KOPT-K1 (cell line): ENCODE measurements at regions not wholly inside any gene's neighbourhood (a gene's known extent, or its start where the extent isn't known, plus 50 kb on each side); places are given as distances from the start of the nearest gene placed in this dataset.
"Not testable (repeated sequence)": the region's sequence is repeated elsewhere in the genome, so short reads cannot be mapped to it uniquely, and the experiment has no call there.

ENCODE experiments used
- H3K27ac ChIP-seq: fragments of 200-600 bp; sonication (generic); 2 replicates; pipeline ENCODE4 v1.5.1; 2016; ENCODE audit warnings: antibody characterized with exemption, mild to moderate bottlenecking, low read depth, low read length; ENCODE audit not compliant: poor library complexity, severe bottlenecking
- H3K36me3 ChIP-seq: fragments of 200-600 bp; sonication (generic); 2 replicates; pipeline ENCODE4 v1.5.1; 2017; ENCODE audit warnings: antibody characterized with exemption, mild to moderate bottlenecking, low read length, moderate library complexity; ENCODE audit not compliant: insufficient read depth
- H3K9me3 ChIP-seq: fragments of 200-600 bp; sonication (generic); 2 replicates; pipeline ENCODE4 v1.5.1; 2017; ENCODE audit warnings: antibody characterized with exemption, low read length, mild to moderate bottlenecking; ENCODE audit not compliant: insufficient read depth, poor library complexity, severe bottlenecking

DNA sequence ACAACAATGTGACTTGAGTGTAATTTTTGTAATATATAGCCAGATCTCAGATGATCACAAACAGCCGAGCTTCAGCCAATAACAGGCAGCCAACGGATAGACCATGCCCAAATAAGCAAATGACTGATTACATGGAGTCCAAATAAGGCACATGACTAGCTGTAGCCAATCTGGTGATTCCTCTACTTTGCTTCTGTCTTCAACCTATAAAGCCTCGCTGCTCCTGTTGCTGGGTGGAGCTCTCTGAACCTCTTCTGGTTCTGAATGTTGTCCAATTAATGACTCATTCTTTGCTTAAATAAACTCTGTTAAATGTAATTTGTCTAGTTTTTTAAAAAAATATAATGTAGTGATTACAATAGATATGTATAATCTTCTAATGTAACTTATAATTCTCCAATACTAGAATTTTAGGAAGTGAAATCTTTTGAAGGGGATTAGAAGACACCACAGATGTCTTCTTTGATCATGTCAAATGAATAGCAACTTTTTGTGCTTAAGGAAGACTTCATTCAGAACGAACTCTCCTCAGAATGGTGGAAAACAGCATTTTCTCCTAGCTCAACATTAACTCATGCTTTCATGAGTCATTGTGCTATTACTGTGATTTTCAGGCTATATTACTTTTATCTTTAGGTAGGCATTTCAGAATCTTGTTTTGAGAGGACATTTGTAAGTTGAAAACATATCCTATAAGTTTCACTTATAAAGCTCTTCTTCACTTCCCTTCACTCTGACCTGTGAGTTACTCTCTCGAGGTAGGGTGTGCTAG lies 857.8 kb upstream of the B3GALT2 start:
- Histone ChIP-seq H3K27ac (no peak overlapping the region), H3K36me3 (no peaks in the 10 kb centered on the region), H3K9me3 (no peaks in the 10 kb centered on the region)

DNA sequence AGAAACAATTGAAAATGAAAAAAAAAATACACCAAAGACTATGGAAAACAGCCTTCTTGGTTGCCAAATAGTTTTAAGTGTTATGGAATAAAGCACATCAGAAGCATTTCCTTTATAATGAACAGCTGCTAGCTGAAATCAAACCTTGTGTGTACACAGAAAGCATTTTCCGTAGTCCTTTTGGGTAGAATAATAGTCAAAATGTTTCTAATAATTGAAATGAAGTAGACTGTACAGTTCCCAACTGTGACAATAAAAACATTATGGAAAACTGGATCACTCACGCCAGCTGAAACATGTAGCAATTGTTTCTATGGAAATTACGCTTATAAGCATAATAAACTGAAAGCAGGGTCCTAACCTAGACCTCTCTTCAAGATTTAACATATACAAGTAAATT lies 856.3 kb upstream of the B3GALT2 start:
- Histone ChIP-seq H3K27ac (no peak overlapping the region), H3K36me3 (no peaks in the 10 kb centered on the region), H3K9me3 (no peaks in the 10 kb centered on the region)

DNA sequence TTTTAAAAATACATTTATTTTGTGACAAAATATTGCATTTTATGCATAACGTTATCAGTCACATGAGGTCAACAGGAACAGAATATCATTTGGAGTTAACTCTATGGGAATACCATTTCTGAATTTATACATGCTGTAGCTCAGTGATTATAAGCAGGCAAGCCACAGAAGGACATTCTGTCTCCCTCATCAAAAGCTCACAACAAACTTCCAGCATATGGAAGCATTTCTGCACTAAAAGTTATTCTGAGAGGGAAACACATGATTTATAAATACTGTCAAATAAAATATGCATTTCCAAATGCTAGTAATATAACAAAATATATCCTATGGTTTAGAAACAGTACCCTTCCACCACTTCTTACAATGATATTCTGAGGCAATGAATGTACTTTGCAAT lies 854.1 kb upstream of the B3GALT2 start:
- no peak overlapping the region for H3K27ac ChIP-seq
- no peaks in the 10 kb centered on the region for H3K36me3 ChIP-seq

DNA sequence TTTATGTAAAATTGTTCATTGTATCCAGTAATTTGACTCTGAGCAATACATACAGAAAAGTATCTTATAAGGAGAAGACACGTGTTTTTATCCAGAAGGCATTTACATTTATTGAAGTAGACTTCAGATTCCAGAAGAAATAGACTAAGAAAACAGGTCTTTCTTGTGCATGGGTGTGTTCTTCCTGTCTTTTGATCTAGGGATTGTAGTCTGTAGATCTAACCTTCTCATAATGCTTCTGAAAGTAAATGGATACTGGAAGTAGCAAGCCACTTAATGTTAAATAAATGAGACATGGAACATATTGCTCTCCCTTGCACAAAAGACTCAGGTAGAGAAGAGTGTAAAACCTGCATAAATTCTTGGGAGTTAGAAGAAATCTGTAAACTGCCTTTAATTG lies 853.2 kb upstream of the B3GALT2 start:
- no peaks in the 10 kb centered on the region for H3K9me3 ChIP-seq
- H3K27ac ChIP-seq = no peak overlapping the region
- H3K36me3 ChIP-seq = no peaks in the 10 kb centered on the region

More for the DNA sequence above, 854.1 kb upstream of the B3GALT2 start:
- H3K9me3 ChIP-seq = no peaks in the 10 kb centered on the region

DNA sequence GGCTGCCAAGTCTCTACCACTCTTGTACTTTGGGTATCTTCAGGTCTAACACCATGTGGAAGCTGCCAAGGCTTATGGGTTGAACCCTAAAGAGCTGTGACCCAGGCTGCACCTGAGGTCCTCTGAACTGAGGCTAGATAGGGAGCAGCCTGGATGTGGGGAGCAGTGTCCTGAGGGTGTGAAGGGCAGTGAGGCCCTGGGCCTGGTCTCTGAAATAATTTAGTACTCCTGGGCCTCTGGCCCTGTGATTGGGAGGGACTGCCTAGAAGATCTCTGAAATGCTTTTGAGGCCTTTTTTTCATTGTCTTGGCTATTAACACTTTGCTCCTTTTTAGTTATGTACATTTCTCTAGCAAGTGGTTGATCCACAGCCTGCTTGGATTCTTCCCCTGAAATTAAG lies 847.2 kb upstream of the B3GALT2 start:
- Histone ChIP-seq H3K9me3 (peaks cover 22% of the 10 kb centered on the region), H3K27ac (no peak overlapping the region), H3K36me3 (no peaks in the 10 kb centered on the region)

DNA sequence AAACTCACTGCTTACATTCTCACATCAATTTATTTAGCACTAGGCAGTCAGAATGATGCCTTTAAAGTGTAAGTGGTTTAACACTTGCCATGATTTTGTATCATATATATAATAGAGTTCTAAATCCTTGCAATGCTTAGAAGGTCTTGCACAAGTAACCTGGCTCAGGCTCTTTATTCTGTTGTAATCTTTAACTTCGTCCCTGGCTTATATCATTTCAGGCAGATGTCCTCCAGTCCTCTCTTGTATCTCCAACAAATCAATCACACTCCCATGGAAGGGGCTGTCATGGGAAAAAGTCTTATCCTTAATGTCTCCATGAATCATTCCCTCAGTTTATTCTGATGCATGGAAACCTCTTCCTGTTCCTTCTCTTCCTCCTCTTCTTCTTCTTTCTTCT lies 841.6 kb upstream of the B3GALT2 start:
- peaks cover 6% of the 10 kb centered on the region for H3K9me3 ChIP-seq
- no peak overlapping the region for H3K27ac ChIP-seq
- H3K36me3 ChIP-seq = no peaks in the 10 kb centered on the region

DNA sequence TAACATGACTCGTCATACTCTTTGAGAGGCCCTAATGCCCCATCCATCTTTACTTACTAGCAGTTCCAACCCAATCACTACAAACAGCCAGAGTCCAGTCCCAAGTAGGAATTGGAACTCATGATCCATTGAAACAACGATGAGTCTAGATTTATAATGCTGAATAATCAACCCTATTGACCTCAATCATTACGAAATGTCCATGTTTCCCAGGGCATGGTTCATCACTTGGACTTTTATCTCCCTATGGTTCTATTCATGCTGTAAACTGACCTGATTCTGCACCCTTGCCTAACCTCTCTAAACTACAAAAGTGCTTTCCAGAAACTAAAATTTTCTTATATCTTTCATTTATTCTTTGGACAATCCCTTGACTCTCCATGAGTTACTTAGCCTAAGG lies 840.0 kb upstream of the B3GALT2 start:
- Histone ChIP-seq H3K36me3 (no peaks in the 10 kb centered on the region), H3K27ac (no peak overlapping the region), H3K9me3 (peaks cover 4% of the 10 kb centered on the region)

DNA sequence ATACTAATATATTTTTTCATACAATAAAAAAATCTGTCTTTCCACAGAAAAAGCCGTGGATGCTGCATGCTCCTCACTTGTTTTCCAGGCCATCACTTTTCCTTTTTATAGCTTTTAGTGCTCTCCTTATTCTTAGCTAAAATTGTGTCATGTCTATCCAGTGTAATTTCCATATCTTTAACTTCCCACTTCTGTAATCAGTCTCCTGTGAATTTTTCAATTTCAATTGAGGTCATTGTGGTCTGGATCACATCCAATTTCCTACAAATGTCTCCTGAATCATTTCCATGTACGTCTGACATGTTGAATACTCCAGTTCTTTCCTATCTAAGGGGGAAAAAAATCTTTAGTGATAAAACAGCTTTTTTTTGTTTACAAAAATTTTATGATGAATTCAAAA lies 838.2 kb upstream of the B3GALT2 start:
- Histone ChIP-seq H3K27ac (no peak overlapping the region), H3K36me3 (no peaks in the 10 kb centered on the region)

DNA sequence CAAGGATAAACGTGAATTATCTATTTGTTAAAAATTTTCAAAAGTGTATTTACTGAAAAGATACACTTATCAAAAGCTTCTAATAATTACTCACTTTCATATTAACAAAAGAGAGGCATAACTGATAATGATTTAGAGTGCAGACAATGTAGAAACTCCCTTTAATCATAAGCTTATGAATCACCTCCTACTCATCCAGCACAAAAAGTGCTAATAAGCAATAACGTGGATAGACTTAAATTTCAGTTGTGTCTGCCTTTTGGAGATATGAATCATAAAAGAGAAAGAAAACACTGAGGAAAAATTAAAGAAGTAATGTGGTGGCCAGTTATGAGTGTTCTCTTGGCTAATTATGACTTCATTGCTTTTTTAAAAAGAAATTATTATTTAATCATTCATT lies 827.6 kb upstream of the B3GALT2 start:
- H3K27ac ChIP-seq = no peak overlapping the region
- no peaks in the 10 kb centered on the region for H3K9me3 ChIP-seq
- H3K36me3 ChIP-seq = no peaks in the 10 kb centered on the region

More for the DNA sequence above, 838.2 kb upstream of the B3GALT2 start:
- H3K9me3 ChIP-seq = peaks cover 4% of the 10 kb centered on the region

DNA sequence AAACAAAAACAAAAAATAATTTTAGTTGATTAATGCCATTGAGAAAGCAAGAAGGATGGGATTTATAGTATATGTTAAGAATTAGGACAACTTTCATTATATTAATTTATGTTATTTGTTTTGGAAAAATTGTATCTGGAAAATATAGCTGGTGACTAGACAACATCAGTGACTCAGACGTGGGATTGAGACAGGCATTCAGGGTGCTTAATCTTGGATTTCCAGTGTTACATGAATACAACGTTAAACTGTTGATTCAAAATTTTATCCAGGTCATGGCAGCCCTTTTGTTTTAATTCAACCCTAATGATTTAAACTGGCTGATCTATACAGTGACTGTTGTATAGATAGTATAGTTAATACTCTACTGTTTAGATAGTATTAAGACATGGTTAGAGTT lies 827.1 kb upstream of the B3GALT2 start:
- Histone ChIP-seq H3K27ac (no peak overlapping the region), H3K9me3 (no peaks in the 10 kb centered on the region)

DNA sequence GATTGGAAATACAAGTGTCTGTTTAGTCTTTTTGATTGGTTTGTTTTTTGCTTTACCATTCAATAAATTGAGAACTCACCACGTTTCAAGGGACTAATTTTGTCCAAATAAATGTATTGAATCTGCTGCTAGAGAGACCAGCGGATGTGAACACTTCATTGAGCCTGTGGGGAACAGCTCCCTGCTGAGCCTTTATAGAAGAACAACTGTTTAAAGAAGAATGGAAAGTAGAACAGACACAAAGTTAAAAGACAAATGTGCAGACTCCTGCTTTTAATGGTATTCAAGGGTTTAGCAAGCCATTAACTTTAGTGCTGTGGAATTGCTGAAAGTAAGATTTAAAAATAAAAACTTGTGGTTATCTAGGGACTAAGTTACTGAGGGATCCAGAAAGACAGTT lies 817.7 kb upstream of the B3GALT2 start:
- Histone ChIP-seq H3K36me3 (no peaks in the 10 kb centered on the region), H3K27ac (no peak overlapping the region)

More for the DNA sequence above, 827.1 kb upstream of the B3GALT2 start:
- no peaks in the 10 kb centered on the region for H3K36me3 ChIP-seq

DNA sequence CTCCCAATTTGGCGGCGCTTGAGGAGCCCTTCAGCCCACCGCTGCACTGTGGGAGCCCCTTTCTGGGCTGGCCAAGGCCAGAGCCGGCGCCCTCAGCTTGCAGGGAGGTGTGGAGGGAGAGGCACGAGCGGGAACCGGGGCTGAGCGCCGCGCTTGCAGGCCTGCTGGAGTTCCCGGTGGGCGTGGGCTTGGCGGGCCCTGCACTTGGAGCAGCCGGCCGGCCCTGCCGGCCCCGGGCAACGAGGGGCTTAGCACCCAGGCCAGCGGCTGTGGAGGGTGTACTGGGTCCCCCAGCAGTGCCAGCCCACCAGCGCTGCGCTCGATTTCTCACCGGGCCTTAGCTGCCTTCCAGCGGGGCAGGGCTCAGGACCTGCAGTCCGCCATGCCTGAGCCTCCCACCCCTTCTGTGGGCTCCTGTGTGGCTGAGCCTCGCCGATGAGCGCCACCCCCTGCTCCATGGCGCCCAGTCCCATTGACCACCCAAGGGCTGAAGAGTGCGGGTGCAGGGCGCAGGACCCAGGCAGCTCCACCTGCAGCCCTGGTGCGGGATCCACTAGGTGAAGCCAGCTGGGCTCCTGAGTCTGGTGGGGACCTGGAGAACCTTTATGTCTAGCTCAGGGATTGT lies 815.4 kb upstream of the B3GALT2 start:
- not testable (repeated sequence) for H3K27ac ChIP-seq, H3K9me3 ChIP-seq, H3K36me3 ChIP-seq

More for the DNA sequence above, 817.7 kb upstream of the B3GALT2 start:
- H3K9me3 ChIP-seq = peaks cover 6% of the 10 kb centered on the region

DNA sequence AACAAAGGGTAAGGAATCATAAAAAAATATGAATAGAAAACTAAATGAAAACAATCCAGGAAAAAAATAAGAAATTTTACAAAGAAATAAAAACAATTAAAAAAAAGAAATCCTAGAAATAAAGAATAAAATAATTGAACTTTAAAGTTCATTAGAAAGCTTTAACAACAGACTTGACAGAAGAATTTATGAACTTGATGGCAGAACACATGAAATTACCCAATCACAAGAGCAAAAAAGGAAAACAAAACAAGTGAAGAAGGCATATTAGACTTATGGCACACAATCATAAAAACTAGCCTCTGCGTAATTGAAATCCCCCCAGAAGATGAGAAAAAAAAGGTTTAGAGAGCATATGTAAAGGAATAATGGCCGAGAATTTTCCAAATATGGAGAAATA lies 802.5 kb upstream of the B3GALT2 start:
- H3K27ac ChIP-seq = no peak overlapping the region
- peaks cover 29% of the 10 kb centered on the region for H3K9me3 ChIP-seq
- no peaks in the 10 kb centered on the region for H3K36me3 ChIP-seq

DNA sequence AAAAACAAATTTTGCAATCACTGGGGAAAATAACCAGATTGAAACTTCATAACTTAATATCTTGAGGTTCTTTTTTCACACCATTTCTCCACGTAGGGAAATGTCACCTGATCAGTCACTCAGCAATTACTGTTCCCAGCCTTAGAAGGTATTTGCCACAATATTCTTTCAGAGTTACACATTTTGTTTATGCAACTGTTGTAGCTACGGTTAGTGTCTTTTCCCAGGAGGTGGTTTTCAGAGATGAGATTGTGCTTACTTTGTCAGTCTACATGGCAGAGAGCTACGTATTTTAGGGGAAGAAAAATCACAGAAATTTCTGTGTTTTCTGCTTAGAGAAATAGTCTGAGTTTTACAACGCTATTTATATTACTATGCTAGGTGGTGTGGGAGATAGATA lies 792.8 kb upstream of the B3GALT2 start:
- Histone ChIP-seq H3K9me3 (no peaks in the 10 kb centered on the region), H3K36me3 (no peaks in the 10 kb centered on the region), H3K27ac (no peak overlapping the region)

DNA sequence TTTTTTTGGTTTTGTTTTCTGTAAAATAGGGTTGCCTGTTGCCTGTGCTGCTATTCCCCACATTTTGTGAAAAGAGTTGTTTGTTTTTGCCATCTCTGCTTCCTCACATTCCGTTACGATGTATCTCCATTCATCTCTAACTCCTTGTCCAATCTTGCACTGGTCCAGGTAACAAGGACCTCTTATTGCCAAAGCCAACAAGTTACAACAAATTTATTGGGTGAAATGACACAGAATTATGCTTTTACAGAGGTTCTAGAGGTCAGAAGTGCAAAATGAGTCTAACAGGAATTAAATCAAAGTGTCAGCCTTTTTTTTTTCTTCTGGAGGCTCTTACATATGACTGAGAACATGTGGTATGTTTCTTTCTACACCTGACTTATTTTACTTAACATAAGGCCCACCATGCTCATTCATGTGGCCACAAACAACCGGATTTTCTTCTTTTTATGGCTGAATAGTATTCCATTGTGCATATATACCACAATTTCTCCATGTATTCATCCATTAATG lies 787.9 kb upstream of the B3GALT2 start:
- H3K9me3 ChIP-seq = no peaks in the 10 kb centered on the region
- H3K27ac ChIP-seq = no peak overlapping the region
- H3K36me3 ChIP-seq = no peaks in the 10 kb centered on the region

DNA sequence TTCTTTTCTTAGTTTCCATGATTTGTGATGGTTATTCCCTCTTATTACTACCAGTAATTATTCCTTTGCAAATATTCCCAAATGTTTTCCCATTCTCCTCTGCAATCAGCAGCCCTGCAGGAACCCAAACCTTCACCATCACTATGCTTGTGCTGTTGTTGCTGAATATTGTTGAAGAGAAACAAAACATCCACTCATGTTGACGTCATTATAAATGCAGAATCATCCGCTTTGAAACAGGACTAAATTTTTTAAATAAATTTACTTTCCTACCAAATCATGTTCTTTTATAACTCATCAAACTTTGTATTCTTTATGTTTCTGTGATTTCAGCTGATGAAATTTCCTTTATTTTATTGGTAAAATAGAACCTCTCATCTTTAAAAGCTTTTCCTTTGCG lies 787.0 kb upstream of the B3GALT2 start:
- H3K36me3 ChIP-seq = no peaks in the 10 kb centered on the region
- no peak overlapping the region for H3K27ac ChIP-seq
- H3K9me3 ChIP-seq = no peaks in the 10 kb centered on the region
